Caco-2 (cell line): ENCODE measurements at regions not wholly inside any gene's neighbourhood (a gene's known extent, or its start where the extent isn't known, plus 50 kb on each side); places are given as distances from the start of the nearest gene placed in this dataset.
"Not testable (repeated sequence)": the region's sequence is repeated elsewhere in the genome, so short reads cannot be mapped to it uniquely, and the experiment has no call there.

ENCODE experiments used
- BruUV-seq: library from RNA; stranded (reverse); fragments of 400-500 nt; replicated peaks from 2 replicates; lab custom pipeline; 2021; lab: Mats Ljungman, UMichigan
- CTCF ChIA-PET: fragments of 300-600 bp; sonication (Branson Sonifier 250); formaldehyde crosslinking; loops from one replicate; lab custom pipeline; 2022; ENCODE audit warnings: antibody characterized with exemption; lab: Charles Lee
- POLR2A ChIA-PET: fragments of 300-600 bp; sonication (Branson Sonifier 250); formaldehyde crosslinking; loops from one replicate; lab custom pipeline; 2022; ENCODE audit warnings: antibody characterized with exemption; lab: Charles Lee
- DNase-seq, 2 experiments: peaks; one replicate each; pipeline versions ENCODE4 v3.0.0 to v3.0.0-alpha.2; 2020 to 2022
- H3K27me3 ChIP-seq: replicated peaks from 2 replicates; pipeline ENCODE4 v1.6.0; 2011; ENCODE audit warnings: low read length; ENCODE audit not compliant: control insufficient read depth, insufficient read depth
- H3K36me3 ChIP-seq: 2 replicates; pipeline ENCODE4 v1.5.1; 2011; ENCODE audit warnings: low read length; ENCODE audit not compliant: control insufficient read depth, insufficient read depth
- H3K4me1 ChIP-seq: fragments of 250-450 bp; sonication (Bioruptor Pico); 2 replicates; pipeline ENCODE4 v1.5.1; 2020; ENCODE audit warnings: mild to moderate bottlenecking
- H3K4me3 ChIP-seq: 2 replicates; pipeline ENCODE4 v1.5.1; 2011; ENCODE audit warnings: low read depth, mild to moderate bottlenecking, control low read depth, low read length
- H3K9me3 ChIP-seq: fragments of 250-450 bp; sonication (Bioruptor Pico); 2 replicates; pipeline ENCODE4 v1.5.1; 2020; ENCODE audit warnings: mild to moderate bottlenecking, moderate library complexity
- H3K27ac Mint-ChIP-seq: one replicate; pipeline ENCODE4 v1.8.0; 2022; ENCODE audit warnings: mixed read lengths; ENCODE audit not compliant: unreplicated experiment
- H3K27me3 Mint-ChIP-seq: one replicate; pipeline ENCODE4 v1.8.0; 2022; ENCODE audit warnings: mixed read lengths; ENCODE audit not compliant: insufficient read depth, unreplicated experiment
- H3K36me3 Mint-ChIP-seq: one replicate; pipeline ENCODE4 v1.8.0; 2022; ENCODE audit warnings: mild to moderate bottlenecking, mixed read lengths; ENCODE audit not compliant: insufficient read depth, unreplicated experiment
- H3K4me1 Mint-ChIP-seq: one replicate; pipeline ENCODE4 v1.8.0; 2022; ENCODE audit warnings: low read depth, mixed read lengths; ENCODE audit not compliant: unreplicated experiment
- H3K4me3 Mint-ChIP-seq: one replicate; pipeline ENCODE4 v1.8.0; 2022; ENCODE audit warnings: mild to moderate bottlenecking, moderate library complexity, mixed read lengths; ENCODE audit not compliant: unreplicated experiment
- H3K9me3 Mint-ChIP-seq: one replicate; pipeline ENCODE4 v1.8.0; 2022; ENCODE audit warnings: mixed read lengths; ENCODE audit not compliant: unreplicated experiment
- intact Hi-C: fragments of 100-400 bp; cut with micrococcal nuclease; formaldehyde crosslinking; loops from one replicate; pipeline ENCODE4 v1.10.0; 2022; ENCODE audit not compliant: unreplicated experiment
- TF ChIP-seq, protein P1 (sequence below), 2 experiments: fragments of 200-600 bp in 1 of 2; IDR thresholded peaks; 1 replicate in 1 of 2; 2 replicates in 1 of 2; pipeline versions ENCODE4 v1.5.1 to v1.8.0; 2011 to 2022; ENCODE audit warnings: antibody characterized with exemption in 1 of 2, control low read depth in 1 of 2, inconsistent platforms in 1 of 2, low read depth in 1 of 2, low read length in 1 of 2, mild to moderate bottlenecking in 1 of 2, moderate library complexity in 1 of 2; ENCODE audit not compliant: insufficient read depth in 1 of 2, severe bottlenecking in 1 of 2, unreplicated experiment in 1 of 2

DNA sequence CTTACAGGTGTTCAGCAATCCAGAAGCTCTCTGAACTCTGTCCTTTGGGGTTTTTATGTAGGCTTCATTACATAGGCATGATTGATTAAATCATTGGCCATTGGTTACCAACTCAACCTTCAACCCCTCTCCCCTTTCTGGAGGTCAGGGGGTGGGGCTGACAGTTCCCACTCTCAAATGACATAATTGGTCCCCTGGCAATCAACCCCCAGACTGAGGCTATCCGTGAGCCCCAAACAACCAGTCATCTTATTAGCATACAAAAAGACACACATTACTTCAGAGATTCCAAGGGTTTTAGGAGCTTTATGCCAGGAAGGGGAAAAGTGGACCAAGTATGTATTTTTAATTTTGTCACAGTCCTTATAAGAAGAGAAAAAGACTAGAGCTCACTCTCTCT, 92.1 kb downstream of the ZNF467 start:
- TF ChIP-seq, protein P1, sequence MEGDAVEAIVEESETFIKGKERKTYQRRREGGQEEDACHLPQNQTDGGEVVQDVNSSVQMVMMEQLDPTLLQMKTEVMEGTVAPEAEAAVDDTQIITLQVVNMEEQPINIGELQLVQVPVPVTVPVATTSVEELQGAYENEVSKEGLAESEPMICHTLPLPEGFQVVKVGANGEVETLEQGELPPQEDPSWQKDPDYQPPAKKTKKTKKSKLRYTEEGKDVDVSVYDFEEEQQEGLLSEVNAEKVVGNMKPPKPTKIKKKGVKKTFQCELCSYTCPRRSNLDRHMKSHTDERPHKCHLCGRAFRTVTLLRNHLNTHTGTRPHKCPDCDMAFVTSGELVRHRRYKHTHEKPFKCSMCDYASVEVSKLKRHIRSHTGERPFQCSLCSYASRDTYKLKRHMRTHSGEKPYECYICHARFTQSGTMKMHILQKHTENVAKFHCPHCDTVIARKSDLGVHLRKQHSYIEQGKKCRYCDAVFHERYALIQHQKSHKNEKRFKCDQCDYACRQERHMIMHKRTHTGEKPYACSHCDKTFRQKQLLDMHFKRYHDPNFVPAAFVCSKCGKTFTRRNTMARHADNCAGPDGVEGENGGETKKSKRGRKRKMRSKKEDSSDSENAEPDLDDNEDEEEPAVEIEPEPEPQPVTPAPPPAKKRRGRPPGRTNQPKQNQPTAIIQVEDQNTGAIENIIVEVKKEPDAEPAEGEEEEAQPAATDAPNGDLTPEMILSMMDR (IDR thresholded peaks at IDR 0.05; ENCODE audit: insufficient read depth in 1 of 2, low read depth in 1 of 2, low read length in 1 of 2, severe bottlenecking in 1 of 2, unreplicated experiment in 1 of 2): no peak
- no peak overlapping the region for H3K4me3 Mint-ChIP-seq
- H3K27me3 Mint-ChIP-seq: peaks cover 12% of the 10 kb centered on the region
- BruUV-seq: no TSS peak
- H3K27ac Mint-ChIP-seq: no peak overlapping the region
- H3K4me1 Mint-ChIP-seq: no peaks in the 10 kb centered on the region
- Histone ChIP-seq H3K36me3 (no peaks in the 10 kb centered on the region), H3K27me3 (no peaks in the 10 kb centered on the region), H3K4me3 (no peak overlapping the region), H3K9me3 (0 out of 2 replicates have a peak, but pooled peaks cover 2% of the 10 kb centered on the region), H3K4me1 (no peaks in the 10 kb centered on the region)
- intact Hi-C loops: no loop called here
- no peaks in the 10 kb centered on the region for H3K9me3 Mint-ChIP-seq
- ChIA-PET CTCF (no interaction called here), POLR2A (no interaction called here)
- H3K36me3 Mint-ChIP-seq: no peaks in the 10 kb centered on the region
- no peak for DNase-seq

GRCh38 chr7:149680331-149681025, 92.9 kb downstream of the ZNF467 start:
- Histone ChIP-seq H3K27me3 (no peaks in the 10 kb centered on the region), H3K36me3 (no peaks in the 10 kb centered on the region), H3K4me1 (no peaks in the 10 kb centered on the region), H3K4me3 (no peak overlapping the region), H3K9me3 (0 out of 2 replicates have a peak, but pooled peaks cover 2% of the 10 kb centered on the region)
- no peak overlapping the region for H3K27ac Mint-ChIP-seq
- H3K4me3 Mint-ChIP-seq: no peak overlapping the region
- DNase-seq: no peak
- H3K27me3 Mint-ChIP-seq: peaks cover 12% of the 10 kb centered on the region
- POLR2A ChIA-PET: no interaction called here
- H3K4me1 Mint-ChIP-seq: no peaks in the 10 kb centered on the region
- no peaks in the 10 kb centered on the region for H3K36me3 Mint-ChIP-seq
- no TSS peak for BruUV-seq
- TF ChIP-seq, protein P1 (IDR thresholded peaks at IDR 0.05; ENCODE audit: insufficient read depth in 1 of 2, low read depth in 1 of 2, low read length in 1 of 2, severe bottlenecking in 1 of 2, unreplicated experiment in 1 of 2): no peak
- intact Hi-C loops: no loop called here
- CTCF ChIA-PET: interaction anchor here (0.7 kb wide), 1 partner anchor 1197 kb away, joined by 3 read pairs; no protein-coding TSS in a partner anchor
- H3K9me3 Mint-ChIP-seq: no peaks in the 10 kb centered on the region

- H3K27me3 Mint-ChIP-seq, POLR2A ChIA-PET, H3K27me3 ChIP-seq, DNase-seq, H3K4me1 ChIP-seq, H3K36me3 Mint-ChIP-seq, H3K27ac Mint-ChIP-seq, intact Hi-C loops, H3K4me3 Mint-ChIP-seq, CTCF ChIA-PET, BruUV-seq, H3K4me3 ChIP-seq, H3K4me1 Mint-ChIP-seq, H3K36me3 ChIP-seq, H3K9me3 ChIP-seq, H3K9me3 Mint-ChIP-seq: not testable (repeated sequence)
These were observed 98.5 kb downstream of the ZNF467 start for GRCh38 chr7:149674728-149675385.
